ENCODE measurements at regions not wholly inside any gene's neighbourhood (a gene's known extent, or its start where the extent isn't known, plus 50 kb on each side); places are given as distances from the start of the nearest gene placed in this dataset.

DNA sequence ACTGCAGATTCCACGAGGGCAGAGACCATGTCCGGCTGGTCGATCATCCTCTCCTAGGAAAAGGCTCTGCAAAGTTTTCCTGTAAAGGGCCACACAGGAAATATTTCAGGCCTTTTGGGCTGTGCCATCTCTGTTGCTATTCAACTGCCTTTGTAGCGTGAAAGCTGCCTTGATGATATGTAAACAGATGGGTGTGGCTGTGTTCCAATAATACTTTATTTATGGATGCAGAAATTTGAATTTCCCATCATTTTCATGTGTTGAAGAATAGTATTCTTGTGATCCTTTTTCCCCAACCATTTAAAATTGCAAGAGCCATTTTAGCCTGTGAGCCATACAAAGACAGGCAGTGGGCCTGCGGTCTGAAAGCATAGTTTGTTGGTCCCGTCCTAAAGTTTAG, 950.7 kb upstream of the RBFOX1 start:
- TF ChIP-seq, protein P1, sequence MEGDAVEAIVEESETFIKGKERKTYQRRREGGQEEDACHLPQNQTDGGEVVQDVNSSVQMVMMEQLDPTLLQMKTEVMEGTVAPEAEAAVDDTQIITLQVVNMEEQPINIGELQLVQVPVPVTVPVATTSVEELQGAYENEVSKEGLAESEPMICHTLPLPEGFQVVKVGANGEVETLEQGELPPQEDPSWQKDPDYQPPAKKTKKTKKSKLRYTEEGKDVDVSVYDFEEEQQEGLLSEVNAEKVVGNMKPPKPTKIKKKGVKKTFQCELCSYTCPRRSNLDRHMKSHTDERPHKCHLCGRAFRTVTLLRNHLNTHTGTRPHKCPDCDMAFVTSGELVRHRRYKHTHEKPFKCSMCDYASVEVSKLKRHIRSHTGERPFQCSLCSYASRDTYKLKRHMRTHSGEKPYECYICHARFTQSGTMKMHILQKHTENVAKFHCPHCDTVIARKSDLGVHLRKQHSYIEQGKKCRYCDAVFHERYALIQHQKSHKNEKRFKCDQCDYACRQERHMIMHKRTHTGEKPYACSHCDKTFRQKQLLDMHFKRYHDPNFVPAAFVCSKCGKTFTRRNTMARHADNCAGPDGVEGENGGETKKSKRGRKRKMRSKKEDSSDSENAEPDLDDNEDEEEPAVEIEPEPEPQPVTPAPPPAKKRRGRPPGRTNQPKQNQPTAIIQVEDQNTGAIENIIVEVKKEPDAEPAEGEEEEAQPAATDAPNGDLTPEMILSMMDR (IDR thresholded peaks at IDR 0.05; ENCODE audit: extremely low read depth in 1 of 2, insufficient read depth in 1 of 2, low read depth in 1 of 2, low read length in 2 of 2), result no peak
- TF ChIP-seq POLR2AphosphoS5 (IDR thresholded peaks at IDR 0.05; ENCODE audit: insufficient read depth, low read depth, low read length), result no peak
- TF ChIP-seq POLR2A (IDR thresholded peaks at IDR 0.05; ENCODE audit: low read depth, low read length), result no peak
- TF ChIP-seq MYC (IDR thresholded peaks at IDR 0.05; ENCODE audit: low read depth, low read length), result no peak
- TF ChIP-seq, protein P2, sequence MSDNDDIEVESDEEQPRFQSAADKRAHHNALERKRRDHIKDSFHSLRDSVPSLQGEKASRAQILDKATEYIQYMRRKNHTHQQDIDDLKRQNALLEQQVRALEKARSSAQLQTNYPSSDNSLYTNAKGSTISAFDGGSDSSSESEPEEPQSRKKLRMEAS (IDR thresholded peaks at IDR 0.05; ENCODE audit: insufficient read depth, insufficient read length), result no peak
- TF ChIP-seq GATA2 (IDR thresholded peaks at IDR 0.05; ENCODE audit: insufficient read depth, insufficient read length, low read depth, low read length), result no peak
- no peak for TF ChIP-seq EZH2 (IDR thresholded peaks at IDR 0.05; ENCODE audit: borderline replicate concordance, low read depth, low read length, severe bottlenecking)
- TF ChIP-seq JUN (IDR thresholded peaks at IDR 0.05; ENCODE audit: borderline replicate concordance, insufficient read depth, insufficient read length, low read depth), result no peak
